Karpas-422 (cell line): ENCODE measurements at regions not wholly inside any gene's neighbourhood (a gene's known extent, or its start where the extent isn't known, plus 50 kb on each side); places are given as distances from the start of the nearest gene placed in this dataset.

ENCODE experiments used
- DNase-seq: peaks from one replicate; pipeline ENCODE4 v3.0.0-alpha.2; 2015
- H2AFZ ChIP-seq: fragments of 200-600 bp; sonication (generic); 2 replicates; pipeline ENCODE4 v1.6.1; 2014; ENCODE audit warnings: antibody characterized with exemption, low read length, mixed read lengths
- H3K27ac ChIP-seq: fragments of 200-600 bp; sonication (generic); 2 replicates; pipeline ENCODE4 v1.5.1; 2014; ENCODE audit warnings: mild to moderate bottlenecking, low read length, moderate library complexity
- H3K27me3 ChIP-seq: fragments of 200-600 bp; sonication (generic); 2 replicates; pipeline ENCODE4 v1.6.1; 2014; ENCODE audit warnings: low read length, mixed read lengths
- H3K36me3 ChIP-seq: fragments of 200-600 bp; sonication (generic); 2 replicates; pipeline ENCODE4 v1.6.1; 2014; ENCODE audit warnings: low read length, mixed read lengths; ENCODE audit not compliant: insufficient read depth
- H3K4me1 ChIP-seq: fragments of 200-600 bp; sonication (generic); 2 replicates; pipeline ENCODE4 v1.6.1; 2014; ENCODE audit warnings: mild to moderate bottlenecking, low read length, mixed read lengths
- H3K4me2 ChIP-seq: fragments of 200-600 bp; sonication (generic); 2 replicates; pipeline ENCODE4 v1.6.1; 2014; ENCODE audit warnings: low read length, low read depth, mild to moderate bottlenecking; ENCODE audit not compliant: poor library complexity, severe bottlenecking
- H3K4me3 ChIP-seq: fragments of 200-600 bp; sonication (generic); 2 replicates; pipeline ENCODE4 v1.5.1; 2014; ENCODE audit warnings: mild to moderate bottlenecking, antibody characterized with exemption, low read length, mixed read lengths
- H3K79me2 ChIP-seq: fragments of 200-600 bp; sonication (generic); 2 replicates; pipeline ENCODE4 v1.6.1; 2014; ENCODE audit warnings: mild to moderate bottlenecking, low read length, mixed read lengths
- H3K9ac ChIP-seq: fragments of 200-600 bp; sonication (generic); 2 replicates; pipeline ENCODE4 v1.6.0; 2014; ENCODE audit warnings: low read length
- H3K9me2 ChIP-seq: fragments of 200-600 bp; sonication (generic), shearing (Covaris generic); replicated peaks from 2 replicates; pipeline ENCODE4 v1.6.0; 2014; ENCODE audit warnings: mild to moderate bottlenecking, low read length, moderate library complexity; ENCODE audit not compliant: insufficient read depth
- H3K9me3 ChIP-seq: fragments of 300-700, 200-600 bp; sonication (generic); 2 replicates; pipeline ENCODE4 v1.6.1; 2014; ENCODE audit warnings: low read length, mixed read lengths
- H4K20me1 ChIP-seq: fragments of 200-600 bp; sonication (generic); 2 replicates; pipeline ENCODE4 v1.6.1; 2014; ENCODE audit warnings: mild to moderate bottlenecking, antibody characterized with exemption, low read length, low read depth; ENCODE audit not compliant: insufficient read depth

DNA sequence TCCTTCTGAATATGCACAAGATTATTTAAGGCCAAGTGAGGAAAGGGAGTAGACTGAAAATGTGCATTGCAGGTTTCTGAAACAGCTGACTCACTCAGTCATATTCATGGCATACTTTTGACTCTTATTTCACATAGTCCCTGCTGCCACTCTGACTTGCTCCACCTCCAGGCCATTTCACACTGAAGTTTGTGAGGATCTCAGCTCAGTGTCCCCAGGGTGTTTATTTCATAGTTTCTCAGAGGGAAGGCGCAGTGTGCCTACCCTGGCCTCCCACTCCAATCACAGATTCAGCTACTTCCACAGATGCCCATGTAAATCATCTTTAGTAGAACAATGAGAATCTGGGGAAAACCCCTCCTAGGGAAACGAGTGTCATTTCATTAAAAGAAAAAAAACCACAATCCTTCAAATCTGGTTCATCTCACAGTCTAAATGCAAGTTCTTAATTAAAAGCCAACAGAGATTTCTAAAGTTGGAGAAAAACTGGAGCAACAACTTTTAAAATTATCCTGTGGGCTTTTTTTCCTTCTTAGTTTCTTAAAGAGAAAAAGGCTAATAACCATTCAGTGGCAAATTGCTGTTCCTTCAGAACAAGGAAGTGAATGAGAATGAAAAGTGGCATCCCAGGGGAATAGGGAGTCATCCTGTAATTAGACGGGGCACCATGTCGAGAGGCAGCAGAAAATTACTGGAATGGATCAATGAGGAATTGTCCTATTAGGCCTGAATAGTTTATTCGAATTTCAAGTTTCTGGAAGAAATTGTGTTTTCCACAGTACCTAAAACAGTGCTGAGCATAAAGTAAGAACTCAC, 133.6 kb downstream of the TFAP2B start:
- no peak overlapping the region for H2AFZ ChIP-seq
- no peaks in the 10 kb centered on the region for H3K4me1 ChIP-seq
- no peaks in the 10 kb centered on the region for H3K36me3 ChIP-seq
- H4K20me1 ChIP-seq = no peaks in the 10 kb centered on the region
- no peaks in the 10 kb centered on the region for H3K9me3 ChIP-seq
- H3K4me3 ChIP-seq = no peak overlapping the region
- no peaks in the 10 kb centered on the region for H3K79me2 ChIP-seq
- no peak overlapping the region for H3K27ac ChIP-seq
- H3K27me3 ChIP-seq = no peaks in the 10 kb centered on the region
- no peak for DNase-seq
- H3K9me2 ChIP-seq = no peaks in the 10 kb centered on the region
- H3K4me2 ChIP-seq = no peak overlapping the region
- H3K9ac ChIP-seq = no peak overlapping the region

DNA sequence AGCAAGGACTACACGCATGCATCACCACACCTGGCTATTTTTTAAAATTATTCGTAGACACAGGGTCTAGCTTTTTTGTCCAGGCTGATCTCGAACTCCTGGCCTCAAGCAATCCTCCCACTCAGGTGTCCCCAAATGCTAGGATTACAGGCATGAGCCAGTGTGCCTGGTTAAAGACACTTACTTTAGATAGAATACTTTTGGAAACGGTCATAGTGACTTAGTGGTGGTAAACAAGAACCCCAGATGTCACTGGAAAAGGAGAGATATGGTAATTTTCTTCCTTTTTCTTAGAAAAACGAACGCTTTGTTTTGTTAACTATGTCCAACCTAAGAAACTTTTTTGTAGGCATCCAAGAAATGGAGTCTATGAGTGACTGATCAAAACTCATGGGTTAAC, 137.3 kb downstream of the TFAP2B start:
- no peaks in the 10 kb centered on the region for H3K9me3 ChIP-seq
- no peaks in the 10 kb centered on the region for H4K20me1 ChIP-seq
- no peak overlapping the region for H3K9ac ChIP-seq
- H3K79me2 ChIP-seq = no peaks in the 10 kb centered on the region
- H3K27me3 ChIP-seq = no peaks in the 10 kb centered on the region
- H3K36me3 ChIP-seq = no peaks in the 10 kb centered on the region
- no peak overlapping the region for H3K27ac ChIP-seq
- H3K4me3 ChIP-seq = no peak overlapping the region
- no peaks in the 10 kb centered on the region for H3K9me2 ChIP-seq
- no peaks in the 10 kb centered on the region for H3K4me1 ChIP-seq
- no peak overlapping the region for H2AFZ ChIP-seq
- DNase-seq = no peak
- H3K4me2 ChIP-seq = no peak overlapping the region

DNA sequence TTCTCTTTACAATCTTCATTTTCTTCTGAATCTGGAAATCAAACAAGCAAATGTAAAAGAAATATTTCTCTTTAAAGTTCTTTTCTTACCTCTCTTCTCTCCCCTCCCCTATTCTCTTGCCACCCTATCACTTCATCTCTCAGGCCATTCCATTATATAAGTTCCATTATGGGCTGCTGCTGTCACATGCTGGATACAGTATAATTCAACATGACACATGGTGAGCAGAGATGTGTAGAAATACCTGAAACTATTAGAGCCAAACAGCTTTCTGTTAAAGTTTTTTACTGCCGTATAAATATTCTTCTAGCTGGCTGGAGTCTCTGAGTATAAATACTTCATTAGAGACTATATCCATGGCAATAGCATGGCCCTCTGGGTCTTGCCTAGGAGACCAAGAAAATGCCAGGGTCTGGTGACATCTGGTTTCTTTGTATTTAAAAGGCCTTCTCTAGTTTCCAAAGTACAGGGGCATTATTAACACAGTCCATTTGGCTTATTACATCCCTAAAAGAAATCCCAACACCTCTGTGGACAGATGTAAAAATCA, 139.6 kb downstream of the TFAP2B start:
- Histone ChIP-seq H3K79me2 (no peaks in the 10 kb centered on the region), H3K4me1 (no peaks in the 10 kb centered on the region), H3K9me3 (peaks cover 3% of the 10 kb centered on the region; the same call in 1 of the 2 replicates), H2AFZ (no peak overlapping the region), H3K4me3 (no peak overlapping the region), H4K20me1 (no peaks in the 10 kb centered on the region), H3K27ac (no peak overlapping the region), H3K36me3 (no peaks in the 10 kb centered on the region), H3K27me3 (no peaks in the 10 kb centered on the region), H3K9me2 (no peaks in the 10 kb centered on the region), H3K9ac (no peak overlapping the region), H3K4me2 (no peak overlapping the region)
- DNase-seq = no peak

DNA sequence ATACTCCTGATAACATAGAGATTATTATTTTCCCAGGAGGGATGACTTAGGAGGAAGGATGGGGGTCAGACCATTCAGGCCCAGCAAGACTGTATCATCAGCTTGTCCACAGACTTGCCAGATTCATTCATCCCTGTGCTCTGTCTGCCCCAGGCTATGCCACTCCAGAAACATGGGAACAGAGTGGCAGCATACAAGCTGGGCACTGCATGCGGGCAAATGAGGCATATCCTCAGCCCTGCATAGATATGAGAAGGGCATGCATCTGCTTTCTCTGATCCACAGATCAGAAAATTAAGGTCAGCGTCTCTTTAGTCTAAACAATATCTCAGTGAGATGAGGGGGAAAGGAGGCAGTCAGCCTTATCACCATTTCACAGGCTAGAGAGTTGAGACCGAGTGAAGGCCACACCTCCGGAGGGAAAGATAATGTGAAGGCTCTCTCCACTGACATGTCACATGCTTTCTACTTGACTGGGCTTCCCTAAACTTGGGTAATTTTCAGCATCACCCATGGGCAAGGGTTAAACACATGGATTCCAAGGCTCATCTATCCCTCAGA, 140.5 kb downstream of the TFAP2B start:
- Histone ChIP-seq H3K27me3 (no peaks in the 10 kb centered on the region), H3K9me3 (peaks cover 3% of the 10 kb centered on the region; the same call in 1 of the 2 replicates), H3K79me2 (no peaks in the 10 kb centered on the region), H3K9ac (no peak overlapping the region), H3K4me2 (no peak overlapping the region), H3K4me1 (no peaks in the 10 kb centered on the region), H3K4me3 (no peak overlapping the region), H3K27ac (no peak overlapping the region), H3K36me3 (no peaks in the 10 kb centered on the region), H4K20me1 (no peaks in the 10 kb centered on the region), H3K9me2 (no peaks in the 10 kb centered on the region), H2AFZ (no peak overlapping the region)
- DNase-seq = no peak

DNA sequence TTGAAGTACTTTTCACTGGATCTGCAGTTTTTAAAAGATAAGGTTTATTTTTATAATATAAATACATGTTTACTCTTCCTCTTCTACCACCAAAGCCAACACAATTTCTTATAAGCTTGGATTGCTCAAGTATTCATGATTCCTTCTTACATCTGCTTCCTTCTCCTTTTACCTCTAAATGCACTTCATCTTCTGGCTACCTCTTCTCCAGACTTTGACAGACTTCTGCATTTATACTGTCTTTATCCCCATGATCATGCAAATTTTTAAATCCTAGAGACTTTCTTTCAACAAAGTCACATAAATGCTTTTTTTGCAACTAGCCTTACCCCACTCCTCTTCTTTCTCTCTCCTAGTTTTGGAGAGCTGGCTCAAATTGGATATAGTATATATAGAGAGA, 142.9 kb downstream of the TFAP2B start:
- no peak for DNase-seq
- Histone ChIP-seq H3K4me3 (no peak overlapping the region), H3K4me1 (no peaks in the 10 kb centered on the region), H3K27me3 (no peaks in the 10 kb centered on the region), H3K79me2 (no peaks in the 10 kb centered on the region), H3K9me2 (no peaks in the 10 kb centered on the region), H3K9me3 (peaks cover 3% of the 10 kb centered on the region; the same call in 1 of the 2 replicates), H3K4me2 (no peak overlapping the region), H3K27ac (no peak overlapping the region), H3K36me3 (no peaks in the 10 kb centered on the region), H3K9ac (no peak overlapping the region), H4K20me1 (no peaks in the 10 kb centered on the region), H2AFZ (no peak overlapping the region)

DNA sequence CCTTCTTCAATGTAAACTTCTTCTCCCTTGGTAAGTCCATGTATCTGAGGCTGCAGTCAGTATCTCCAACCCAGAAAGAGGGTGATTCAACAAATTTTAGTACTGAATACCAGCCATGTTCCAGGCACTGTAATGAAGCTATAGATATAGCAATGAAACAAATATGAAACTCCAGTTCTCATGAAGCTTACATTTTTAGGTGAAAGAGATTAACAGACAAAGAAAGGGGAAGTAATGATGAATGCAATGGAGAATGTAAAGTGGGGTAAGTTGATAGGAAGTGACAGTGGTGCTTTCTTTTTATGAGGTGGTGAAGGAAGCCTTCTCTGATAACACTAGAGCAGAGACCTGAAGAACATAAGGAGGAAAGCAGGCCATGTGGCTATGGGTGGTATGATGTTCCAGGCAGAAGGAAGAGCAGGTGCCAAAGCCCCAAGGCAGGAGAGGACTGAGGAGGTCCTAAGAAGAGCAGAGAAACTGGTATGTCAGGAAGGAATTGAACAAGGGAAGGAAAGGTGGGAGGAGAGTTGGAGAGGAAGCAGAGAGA, 143.6 kb downstream of the TFAP2B start:
- no peak overlapping the region for H3K4me3 ChIP-seq
- no peaks in the 10 kb centered on the region for H3K9me2 ChIP-seq
- H3K36me3 ChIP-seq = no peaks in the 10 kb centered on the region
- no peak for DNase-seq
- H3K4me2 ChIP-seq = no peak overlapping the region
- H3K27ac ChIP-seq = no peak overlapping the region
- H2AFZ ChIP-seq = no peak overlapping the region
- H4K20me1 ChIP-seq = no peaks in the 10 kb centered on the region
- H3K9me3 ChIP-seq = peaks cover 3% of the 10 kb centered on the region
- H3K9ac ChIP-seq = no peak overlapping the region
- H3K27me3 ChIP-seq = no peaks in the 10 kb centered on the region
- no peaks in the 10 kb centered on the region for H3K79me2 ChIP-seq
- no peaks in the 10 kb centered on the region for H3K4me1 ChIP-seq

DNA sequence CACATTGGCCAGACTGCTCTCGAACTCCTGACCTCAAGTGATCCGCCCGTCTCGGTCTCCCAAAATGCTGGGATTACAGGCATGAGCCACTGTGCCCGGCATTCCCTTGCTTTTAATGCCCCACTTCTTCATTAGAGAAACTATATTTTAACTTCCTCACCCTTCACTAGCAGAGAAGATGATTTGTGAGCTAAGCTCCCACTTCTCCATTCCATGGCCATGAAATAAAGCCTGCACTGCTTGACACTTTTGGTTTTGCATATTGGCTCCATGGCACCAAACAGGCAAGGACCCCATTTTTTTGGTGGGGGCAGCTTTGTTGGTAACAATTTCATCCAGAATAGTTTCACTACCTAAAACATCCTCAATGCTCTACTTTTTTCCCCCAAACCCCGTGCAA, 145.3 kb downstream of the TFAP2B start:
- Histone ChIP-seq H3K9ac (no peak overlapping the region), H3K9me3 (peaks cover 3% of the 10 kb centered on the region), H3K36me3 (no peaks in the 10 kb centered on the region), H3K4me1 (no peaks in the 10 kb centered on the region), H3K27ac (no peak overlapping the region), H4K20me1 (no peaks in the 10 kb centered on the region), H3K4me2 (no peak overlapping the region), H2AFZ (no peak overlapping the region), H3K4me3 (no peak overlapping the region), H3K27me3 (no peaks in the 10 kb centered on the region), H3K9me2 (no peaks in the 10 kb centered on the region), H3K79me2 (no peaks in the 10 kb centered on the region)
- DNase-seq = no peak

DNA sequence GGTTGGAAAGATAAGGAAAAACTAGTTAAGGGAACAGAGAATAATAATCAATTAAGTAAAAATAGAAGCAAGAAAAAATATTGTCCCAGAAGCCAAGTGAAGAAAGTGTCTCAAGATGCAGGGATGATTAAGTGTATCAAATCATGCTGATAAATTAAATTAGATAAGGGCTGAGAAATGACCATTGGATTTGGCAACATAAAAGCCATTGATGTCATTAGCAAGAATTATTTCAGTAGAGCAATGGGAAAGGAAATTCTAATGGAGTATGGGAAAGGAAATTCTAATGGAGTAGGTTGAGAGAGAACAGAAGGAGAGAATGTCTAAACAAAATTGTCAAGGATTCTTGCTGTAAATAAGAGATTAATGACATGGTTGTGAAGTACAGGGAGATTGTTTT, 146.8 kb downstream of the TFAP2B start:
- peaks cover 3% of the 10 kb centered on the region for H3K9me3 ChIP-seq
- no peak overlapping the region for H3K9ac ChIP-seq
- H3K9me2 ChIP-seq = no peaks in the 10 kb centered on the region
- H3K4me2 ChIP-seq = no peak overlapping the region
- H3K79me2 ChIP-seq = no peaks in the 10 kb centered on the region
- no peaks in the 10 kb centered on the region for H3K36me3 ChIP-seq
- no peak overlapping the region for H3K27ac ChIP-seq
- no peaks in the 10 kb centered on the region for H4K20me1 ChIP-seq
- DNase-seq = no peak
- H3K4me1 ChIP-seq = no peaks in the 10 kb centered on the region
- H2AFZ ChIP-seq = no peak overlapping the region
- no peaks in the 10 kb centered on the region for H3K27me3 ChIP-seq
- no peak overlapping the region for H3K4me3 ChIP-seq
